K562 (cell line): ENCODE measurements at regions not wholly inside any gene's neighbourhood (a gene's known extent, or its start where the extent isn't known, plus 50 kb on each side); places are given as distances from the start of the nearest gene placed in this dataset.

Experiments
- ATAC-seq: fragments of 200-7000 bp; cut with Tn5 transposase; 3 replicates; pipeline ENCODE4 v1.9.1; 2020; ENCODE audit warnings: moderate library complexity
- BruUV-seq: library from RNA; stranded (reverse); fragments of 400-500 nt; replicated peaks from 2 replicates; lab custom pipeline; 2021; lab: Mats Ljungman, UMichigan
- CTCF ChIA-PET: fragments of 300-600 bp; formaldehyde crosslinking; extraction: SDS; loops from one replicate; lab custom pipeline; 2021; ENCODE audit warnings: low intra/inter-chr PET ratio; lab: Yijun Ruan, JAX
- POLR2A ChIA-PET: fragments of 300-600, 350-650 bp; sonication (Branson Sonifier 250); formaldehyde crosslinking; extraction: SDS; loops from one replicate; lab custom pipeline; 2021; ENCODE audit warnings: antibody characterized with exemption, inconsistent platforms; lab: Yijun Ruan, JAX
- DNase-seq, 4 experiments: peaks; one replicate each; pipeline versions ENCODE4 v3.0.0 to v3.0.0-alpha.2; 2011 to 2018; ENCODE audit warnings: low spot score in 3 of 4, mixed read lengths in 3 of 4; ENCODE audit errors: extremely low read depth in 1 of 4
- FAIRE-seq: peaks from 2 replicates; lab custom pipeline; 2011; peaks lifted over from hg19 to GRCh38; lab: Jason Lieb, UNC
- H2AFZ ChIP-seq: 2 replicates; pipeline ENCODE4 v1.6.0; 2011; ENCODE audit warnings: low read depth, low read length, control low read depth, inconsistent platforms
- H3K27ac ChIP-seq: fragments of 200-600 bp; 3 replicates; pipeline ENCODE4 v1.8.0; 2011; ENCODE audit warnings: low read depth, mild to moderate bottlenecking, control low read depth, inconsistent platforms, low read length, moderate library complexity, mixed read lengths; ENCODE audit errors: extremely low read depth
- H3K27me3 ChIP-seq, 2 experiments: fragments of 300-600 bp in 1 of 2; 2 replicates in 1 of 2; 3 replicates in 1 of 2; pipeline versions ENCODE4 v1.6.0 to v1.8.0; 2011; ENCODE audit warnings: inconsistent platforms in 2 of 2, low read length in 2 of 2, mild to moderate bottlenecking in 1 of 2, mixed read lengths in 1 of 2, moderate library complexity in 1 of 2; ENCODE audit not compliant: control insufficient read depth in 2 of 2, insufficient read depth in 2 of 2
- H3K36me3 ChIP-seq: fragments of 300-600 bp; 3 replicates; pipeline ENCODE4 v1.8.0; 2011; ENCODE audit warnings: mild to moderate bottlenecking, low read length, inconsistent platforms; ENCODE audit not compliant: control insufficient read depth, insufficient read depth
- H3K4me1 ChIP-seq, 2 experiments: fragments of 200-600 bp in 1 of 2; replicated peaks in 1 of 2; 2 replicates in 1 of 2; 3 replicates in 1 of 2; pipeline versions ENCODE4 v1.5.1 to v1.8.0; 2011; ENCODE audit warnings: inconsistent platforms in 2 of 2, low read length in 2 of 2, mild to moderate bottlenecking in 1 of 2, mixed read lengths in 1 of 2, moderate library complexity in 1 of 2; ENCODE audit not compliant: control insufficient read depth in 2 of 2, insufficient read depth in 2 of 2
- H3K4me2 ChIP-seq: 2 replicates; pipeline ENCODE4 v1.6.1; 2011; ENCODE audit warnings: low read length, control low read depth, inconsistent platforms, mixed read lengths; ENCODE audit not compliant: insufficient read depth
- H3K4me3 ChIP-seq: fragments of 200-600 bp; sonication (generic), shearing (Covaris generic); 2 replicates; pipeline ENCODE4 v1.5.1; 2016; ENCODE audit warnings: control low read depth, inconsistent platforms
- H3K79me2 ChIP-seq: fragments of 200-600 bp; 3 replicates; pipeline ENCODE4 v1.8.0; 2011; ENCODE audit warnings: low read length, inconsistent platforms; ENCODE audit not compliant: control insufficient read depth, insufficient read depth
- H3K9ac ChIP-seq, 2 experiments: 2 replicates each; pipeline versions ENCODE4 v1.6.0 to v1.6.1; 2011; ENCODE audit warnings: low read depth in 2 of 2, low read length in 2 of 2, control low read depth in 1 of 2, inconsistent platforms in 1 of 2, mild to moderate bottlenecking in 1 of 2, mixed read lengths in 1 of 2; ENCODE audit not compliant: insufficient read depth in 1 of 2
- H3K9me1 ChIP-seq: one replicate; pipeline ENCODE4 v1.6.0; 2011; ENCODE audit warnings: inconsistent platforms, mild to moderate bottlenecking, low read length, moderate library complexity; ENCODE audit not compliant: control insufficient read depth, insufficient read depth
- H3K9me3 ChIP-seq: replicated peaks from 2 replicates; pipeline ENCODE4 v1.5.1; 2011; ENCODE audit warnings: low read depth, low read length, inconsistent platforms; ENCODE audit not compliant: control insufficient read depth, insufficient read depth
- H4K20me1 ChIP-seq: replicated peaks from 2 replicates; pipeline ENCODE4 v1.6.1; 2011; ENCODE audit warnings: low read length, inconsistent platforms, mixed read lengths; ENCODE audit not compliant: control insufficient read depth, insufficient read depth
- ELF4 ChIP-seq: fragments of 450-650 bp; formaldehyde crosslinking; IDR thresholded peaks from 2 replicates; pipeline ENCODE4 v1.4.0; 2022; ENCODE audit warnings: missing genetic modification characterization
- EP300 ChIP-seq: IDR thresholded peaks from 2 replicates; pipeline ENCODE4 v1.6.1; 2012; ENCODE audit warnings: low read length, improper control_type of control experiment
- GABPB2 ChIP-seq: fragments of 250-450 bp; sonication (Bioruptor Pico); conservative IDR thresholded peaks from 2 replicates; pipeline ENCODE4 v1.5.1; 2021; ENCODE audit warnings: mild to moderate bottlenecking
- HNRNPLL ChIP-seq: fragments of 200-400 bp; formaldehyde crosslinking; IDR thresholded peaks from 2 replicates; pipeline ENCODE4 v1.6.1; 2017; ENCODE audit warnings: low read length, low read depth, mild to moderate bottlenecking; ENCODE audit not compliant: poor library complexity, severe bottlenecking
- JUN ChIP-seq, 2 experiments: sonication (generic) in 1 of 2; formaldehyde crosslinking in 1 of 2; IDR thresholded peaks; 2 replicates each; pipeline versions ENCODE4 v1.6.1 to v1.8.0; 2012 to 2022; ENCODE audit warnings: borderline replicate concordance in 2 of 2, mild to moderate bottlenecking in 2 of 2, improper control_type of control experiment in 1 of 2, low read depth in 1 of 2, low read length in 1 of 2, missing genetic modification reagents in 1 of 2
- MCM2 ChIP-seq: fragments of 450-650 bp; IDR thresholded peaks from 2 replicates; pipeline ENCODE4 v1.6.1; 2017; ENCODE audit warnings: low read depth, mild to moderate bottlenecking
- RAD21 ChIP-seq, 2 experiments: fragments of 250-450 bp in 1 of 2; fragments of 450-650 bp in 1 of 2; sonication (Bioruptor Pico) in 1 of 2; formaldehyde crosslinking in 1 of 2; IDR thresholded peaks in 1 of 2; conservative IDR thresholded peaks in 1 of 2; 2 replicates each; pipeline versions ENCODE4 v1.4.0 to v1.8.0; 2020 to 2022; ENCODE audit warnings: mild to moderate bottlenecking in 2 of 2, moderate library complexity in 1 of 2
- SAP30 ChIP-seq: fragments of 200-600 bp; sonication (generic); IDR thresholded peaks from 2 replicates; pipeline ENCODE4 v1.6.1; 2012; ENCODE audit warnings: borderline replicate concordance, low read depth, mild to moderate bottlenecking, moderate library complexity, low read length, control low read depth, inconsistent platforms; ENCODE audit not compliant: insufficient read depth, poor library complexity, severe bottlenecking
- ZNF3 ChIP-seq: fragments of 250-450 bp; sonication (Bioruptor Pico); IDR thresholded peaks from 2 replicates; pipeline ENCODE4 v1.5.0; 2021; ENCODE audit warnings: mild to moderate bottlenecking, moderate library complexity
- WGBS: fragments of 100-300 bp; shearing (Covaris generic); methylation state at CpG from one replicate; pipeline ENCODE4 v1.1.6; 2016; ENCODE audit warnings: low coverage, mixed read lengths; ENCODE audit not compliant: insufficient coverage; ENCODE audit errors: missing lambda C conversion rate; 5-methylcytosine and 5-hydroxymethylcytosine counted together
- in situ Hi-C: fragments of 300-500 bp; cut with MboI; formaldehyde crosslinking; loops from 4 replicates; pipeline ENCODE4 v1.15.0; 2018; ENCODE audit warnings: inconsistent platforms, mixed read lengths
- intact Hi-C: fragments of 100-400 bp; cut with micrococcal nuclease; formaldehyde crosslinking; loops from 2 replicates; pipeline ENCODE4 v1.14.2; 2022
- TF ChIP-seq, protein P1 (sequence below): fragments of 250-450 bp; sonication (Bioruptor Pico); IDR thresholded peaks from 2 replicates; pipeline ENCODE4 v1.4.0; 2020; ENCODE audit warnings: borderline replicate concordance

GRCh38 chr11:28708075-28708474, 599.9 kb downstream of the METTL15 start (continued):
- no peak for TF ChIP-seq HNRNPLL
- no peak for TF ChIP-seq SAP30

GRCh38 chr11:28704801-28705200, 596.6 kb downstream of the METTL15 start:
- no peak for DNase-seq
- Histone ChIP-seq H3K4me1 (no peaks in the 10 kb centered on the region), H3K27me3 (no peaks in the 10 kb centered on the region), H2AFZ (no peak overlapping the region), H3K27ac (no peak overlapping the region), H4K20me1 (no peaks in the 10 kb centered on the region), H3K4me3 (no peak overlapping the region), H3K36me3 (no peaks in the 10 kb centered on the region), H3K9me3 (no peaks in the 10 kb centered on the region; the same call in 1 of the 2 replicates), H3K79me2 (no peaks in the 10 kb centered on the region), H3K9ac (no peak overlapping the region), H3K4me2 (no peak overlapping the region), H3K9me1 (no peaks in the 10 kb centered on the region)
- POLR2A ChIA-PET = no interaction called here
- TF ChIP-seq MCM2 (no peak), ELF4 (CRISPR knock-in tag) (no peak), RAD21 (CRISPR knock-in tag; conservative IDR thresholded peaks at IDR 0.05 in 1 of 2, IDR thresholded peaks at IDR 0.05 in 1 of 2) (no peak)
- in situ Hi-C loops = no loop called here
- CTCF ChIA-PET = no interaction called here
- ATAC-seq = no peak
- intact Hi-C loops = no loop called here
- no TSS peak for BruUV-seq
- no peak for FAIRE-seq

DNA sequence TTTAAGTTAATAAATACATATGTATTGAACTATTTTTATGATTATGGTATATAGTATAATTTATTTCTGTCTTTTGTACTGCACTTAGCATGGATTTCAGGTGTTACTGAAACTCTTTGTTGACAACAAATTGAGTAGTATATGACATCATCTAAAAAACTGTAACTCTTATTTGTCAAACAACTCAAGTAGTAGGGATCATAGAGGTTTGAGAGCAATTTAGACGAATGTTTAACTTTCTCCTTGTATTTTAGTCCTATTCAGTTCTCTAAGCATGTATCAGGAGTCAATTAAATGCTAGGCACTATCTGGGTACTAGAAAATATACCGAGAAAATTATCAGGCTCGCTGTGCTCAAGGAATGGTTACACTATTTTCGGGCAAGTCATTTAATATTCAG, 595.2 kb downstream of the METTL15 start:
- in situ Hi-C loops = no loop called here
- TF ChIP-seq JUN (IDR thresholded peaks at IDR 0.05; ENCODE audit: borderline replicate concordance, low read depth, low read length) (no peak), JUN (CRISPR knock-in tag; IDR thresholded peaks at IDR 0.05; ENCODE audit: borderline replicate concordance) (no peak), GABPB2 (CRISPR knock-in tag) (no peak), ZNF3 (CRISPR knock-in tag) (no peak), EP300 (no peak)
- TF ChIP-seq, protein P1, sequence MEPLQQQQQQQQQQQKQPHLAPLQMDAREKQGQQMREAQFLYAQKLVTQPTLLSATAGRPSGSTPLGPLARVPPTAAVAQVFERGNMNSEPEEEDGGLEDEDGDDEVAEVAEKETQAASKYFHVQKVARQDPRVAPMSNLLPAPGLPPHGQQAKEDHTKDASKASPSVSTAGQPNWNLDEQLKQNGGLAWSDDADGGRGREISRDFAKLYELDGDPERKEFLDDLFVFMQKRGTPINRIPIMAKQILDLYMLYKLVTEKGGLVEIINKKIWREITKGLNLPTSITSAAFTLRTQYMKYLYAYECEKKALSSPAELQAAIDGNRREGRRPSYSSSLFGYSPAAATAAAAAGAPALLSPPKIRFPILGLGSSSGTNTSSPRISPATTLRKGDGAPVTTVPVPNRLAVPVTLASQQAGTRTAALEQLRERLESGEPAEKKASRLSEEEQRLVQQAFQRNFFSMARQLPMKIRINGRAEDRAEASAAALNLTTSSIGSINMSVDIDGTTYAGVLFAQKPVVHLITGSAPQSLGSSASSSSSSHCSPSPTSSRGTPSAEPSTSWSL (CRISPR knock-in tag) = no peak

More for the DNA sequence above, 595.2 kb downstream of the METTL15 start:
- no peaks in the 10 kb centered on the region for H3K27me3 ChIP-seq
- H4K20me1 ChIP-seq = no peaks in the 10 kb centered on the region
- no TSS peak for BruUV-seq
- no peak overlapping the region for H3K9ac ChIP-seq
- ChIA-PET POLR2A (no interaction called here), CTCF (no interaction called here)
- no peaks in the 10 kb centered on the region for H3K4me1 ChIP-seq
- intact Hi-C loops = no loop called here
- no peaks in the 10 kb centered on the region for H3K9me1 ChIP-seq
- H3K36me3 ChIP-seq = no peaks in the 10 kb centered on the region
- no peak for DNase-seq
- no peak overlapping the region for H3K27ac ChIP-seq
- H3K4me2 ChIP-seq = no peak overlapping the region
- 0% methylated on average over 4 of the region's 4 CpGs for WGBS
- H3K4me3 ChIP-seq = no peak overlapping the region
- H3K9me3 ChIP-seq = no peaks in the 10 kb centered on the region; the same call in 1 of the 2 replicates
- no peak overlapping the region for H2AFZ ChIP-seq
- no peaks in the 10 kb centered on the region for H3K79me2 ChIP-seq
- no peak for ATAC-seq
- no peak for FAIRE-seq
